Astrocyte of the spinal cord (primary cell): ENCODE measurements at regions not wholly inside any gene's neighbourhood (a gene's known extent, or its start where the extent isn't known, plus 50 kb on each side); places are given as distances from the start of the nearest gene placed in this dataset.

Source experiments
- DNase-seq: peaks from one replicate; pipeline ENCODE4 v3.0.0; 2011; ENCODE audit warnings: low read depth, low spot score
- H3K4me3 ChIP-seq: 2 replicates; pipeline ENCODE4 v1.5.1; 2011; ENCODE audit warnings: low read depth, mild to moderate bottlenecking, low read length, moderate library complexity
- in situ Hi-C: cut with HindIII; loops from 2 replicates; pipeline ENCODE4 v1.10.0; 2017; ENCODE audit warnings: low sequenced_read_pairs
- TF ChIP-seq, protein P1 (sequence below): IDR thresholded peaks from 2 replicates; pipeline ENCODE4 v1.5.1; 2012; ENCODE audit warnings: low read depth, mild to moderate bottlenecking, low read length, inconsistent platforms

DNA sequence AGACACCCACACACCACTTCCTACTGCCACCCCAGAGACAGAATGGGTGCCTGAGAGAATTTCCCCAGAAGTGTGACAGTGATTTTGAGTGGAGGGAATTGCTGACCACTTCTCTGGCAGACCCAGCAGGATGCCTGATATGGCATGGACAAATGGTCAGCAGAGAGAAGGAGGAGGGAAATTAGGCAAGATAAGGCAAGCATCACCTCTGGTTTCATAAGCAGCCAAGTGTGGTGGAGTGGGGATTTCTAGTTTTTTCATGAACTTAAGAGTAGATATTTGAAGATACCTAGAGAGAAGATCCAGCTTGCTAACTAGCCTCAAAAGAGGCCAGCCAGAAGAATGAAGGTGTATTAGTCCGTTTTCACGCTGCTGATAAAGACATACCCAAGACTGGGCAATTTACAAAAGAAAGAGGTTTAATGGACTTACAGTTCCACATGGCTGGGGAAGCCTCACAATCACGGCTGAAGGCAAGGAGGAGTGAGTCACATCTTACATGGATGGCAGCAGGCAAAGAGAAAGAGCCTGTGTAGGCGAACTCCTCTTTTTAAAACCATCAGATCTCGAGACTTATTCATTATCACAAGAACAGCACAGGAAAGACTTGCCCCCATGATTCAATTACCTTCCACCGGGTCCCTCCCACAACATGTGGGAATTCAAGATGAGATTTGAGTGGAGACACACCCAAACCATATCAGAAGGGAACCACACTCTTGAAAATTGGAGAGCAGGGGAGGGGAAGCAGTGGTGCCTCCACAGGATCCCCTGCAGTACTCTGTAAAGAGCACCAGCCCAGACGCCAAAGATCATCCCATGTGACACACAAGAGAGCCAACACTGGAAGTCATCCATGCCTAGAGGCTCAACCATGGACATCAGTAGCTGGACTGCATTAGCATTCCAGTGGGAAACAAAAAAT lies 64.2 kb downstream of the RBM43 start:
- TF ChIP-seq, protein P1, sequence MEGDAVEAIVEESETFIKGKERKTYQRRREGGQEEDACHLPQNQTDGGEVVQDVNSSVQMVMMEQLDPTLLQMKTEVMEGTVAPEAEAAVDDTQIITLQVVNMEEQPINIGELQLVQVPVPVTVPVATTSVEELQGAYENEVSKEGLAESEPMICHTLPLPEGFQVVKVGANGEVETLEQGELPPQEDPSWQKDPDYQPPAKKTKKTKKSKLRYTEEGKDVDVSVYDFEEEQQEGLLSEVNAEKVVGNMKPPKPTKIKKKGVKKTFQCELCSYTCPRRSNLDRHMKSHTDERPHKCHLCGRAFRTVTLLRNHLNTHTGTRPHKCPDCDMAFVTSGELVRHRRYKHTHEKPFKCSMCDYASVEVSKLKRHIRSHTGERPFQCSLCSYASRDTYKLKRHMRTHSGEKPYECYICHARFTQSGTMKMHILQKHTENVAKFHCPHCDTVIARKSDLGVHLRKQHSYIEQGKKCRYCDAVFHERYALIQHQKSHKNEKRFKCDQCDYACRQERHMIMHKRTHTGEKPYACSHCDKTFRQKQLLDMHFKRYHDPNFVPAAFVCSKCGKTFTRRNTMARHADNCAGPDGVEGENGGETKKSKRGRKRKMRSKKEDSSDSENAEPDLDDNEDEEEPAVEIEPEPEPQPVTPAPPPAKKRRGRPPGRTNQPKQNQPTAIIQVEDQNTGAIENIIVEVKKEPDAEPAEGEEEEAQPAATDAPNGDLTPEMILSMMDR: no peak
- in situ Hi-C loops: no loop called here
- no peak overlapping the region for H3K4me3 ChIP-seq
- no peak for DNase-seq

DNA sequence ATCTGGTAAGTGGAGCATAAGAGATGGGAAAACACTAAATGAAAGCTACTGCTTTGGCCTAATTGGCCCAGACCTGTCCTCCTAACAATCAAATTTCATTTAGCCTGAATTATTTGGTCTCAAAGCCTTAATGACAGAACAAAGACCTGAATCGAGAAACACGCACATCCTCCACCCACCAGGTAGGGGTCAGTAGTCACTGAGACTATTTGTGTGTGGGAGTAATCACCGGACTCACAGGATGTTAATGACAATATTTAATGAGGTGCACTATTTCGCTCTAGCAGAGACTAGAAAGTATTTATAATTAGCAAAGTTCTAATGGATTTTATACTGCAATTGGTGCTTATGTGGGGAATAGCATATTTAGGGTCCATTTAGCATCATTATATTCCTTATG lies 68.1 kb downstream of the RBM43 start:
- in situ Hi-C loops: no loop called here
- TF ChIP-seq, protein P1: no peak
- H3K4me3 ChIP-seq: no peak overlapping the region
- DNase-seq: no peak

DNA sequence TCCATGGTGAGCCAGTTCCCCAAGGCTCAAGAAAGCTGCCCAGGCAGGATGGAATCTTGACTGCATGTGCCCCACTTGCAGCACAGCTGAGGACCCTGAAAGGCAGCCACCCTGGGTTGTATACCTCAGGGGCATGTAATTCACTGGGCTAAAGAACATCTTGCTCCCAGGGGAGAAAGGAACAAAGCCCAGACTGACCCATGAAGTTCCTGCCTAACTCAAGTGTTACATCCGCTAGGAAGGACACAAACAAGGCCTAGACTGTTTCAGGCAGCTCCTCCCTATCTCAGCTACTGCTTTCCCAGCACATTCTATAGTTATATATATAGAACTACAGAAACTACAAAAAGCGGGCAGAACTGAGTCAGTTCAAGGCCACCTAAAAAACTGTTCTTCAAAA lies 69.0 kb downstream of the RBM43 start:
- H3K4me3 ChIP-seq: no peak overlapping the region
- TF ChIP-seq, protein P1: no peak
- in situ Hi-C loops: no loop called here
- DNase-seq: no peak

DNA sequence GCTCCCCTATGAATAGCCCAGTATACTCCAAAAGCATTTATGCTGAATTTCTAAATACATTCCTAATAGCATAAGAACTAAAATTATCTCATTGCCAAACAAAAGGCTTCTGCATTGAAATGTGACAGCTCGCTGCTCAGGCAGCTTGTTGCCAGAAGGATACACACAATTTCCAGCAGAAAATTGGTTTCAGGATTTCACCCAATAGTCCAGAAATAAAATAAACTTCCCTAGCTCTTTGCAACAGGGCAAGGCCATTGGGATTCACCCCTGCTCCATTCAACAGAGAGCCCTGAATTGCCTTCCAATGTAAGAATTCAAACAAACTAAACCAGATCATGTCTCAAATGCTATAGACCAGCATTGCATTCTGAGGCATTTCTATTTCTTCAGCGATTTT lies 70.7 kb downstream of the RBM43 start:
- in situ Hi-C loops: no loop called here
- no peak for DNase-seq
- TF ChIP-seq, protein P1: no peak
- no peak overlapping the region for H3K4me3 ChIP-seq

DNA sequence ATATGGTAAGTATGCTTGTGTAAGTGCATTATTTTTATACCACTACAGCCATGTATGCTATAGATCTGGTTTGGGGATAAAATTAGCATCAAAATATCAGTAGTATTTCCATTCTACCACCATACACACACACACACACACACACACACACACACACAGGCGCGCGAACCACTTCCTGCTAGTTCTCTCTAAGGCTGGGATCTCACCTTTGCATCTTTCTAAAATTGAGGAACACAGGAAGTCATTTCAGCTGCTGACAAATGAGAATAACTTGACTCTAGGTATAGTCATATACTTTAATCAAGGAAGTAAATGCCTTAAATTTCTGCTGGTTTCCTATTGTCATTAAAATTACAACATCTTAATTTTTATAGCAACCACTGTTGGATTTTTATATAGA lies 72.5 kb downstream of the RBM43 start:
- no peak for DNase-seq
- TF ChIP-seq, protein P1: no peak
- in situ Hi-C loops: no loop called here
- no peak overlapping the region for H3K4me3 ChIP-seq

DNA sequence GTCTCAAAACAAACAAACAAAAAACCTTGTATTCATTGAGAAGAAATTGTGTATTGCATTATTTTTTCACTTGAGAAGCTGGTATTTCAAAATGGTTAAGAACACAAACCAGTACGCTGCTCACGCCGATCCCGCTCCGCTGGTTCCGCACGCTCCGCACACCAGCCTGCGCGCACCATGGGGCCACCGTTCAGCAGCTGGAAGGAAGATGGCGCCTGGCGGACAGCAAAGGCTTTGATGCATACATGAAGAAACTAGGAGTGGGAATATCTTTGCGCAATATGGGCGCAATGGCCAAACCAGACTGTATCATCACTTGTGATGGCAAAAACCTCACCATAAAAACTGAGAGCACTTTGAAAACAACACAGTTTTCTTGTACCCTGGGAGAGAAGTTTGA lies 75.7 kb downstream of the RBM43 start:
- TF ChIP-seq, protein P1: no peak
- in situ Hi-C loops: no loop called here
- DNase-seq: no peak
- no peak overlapping the region for H3K4me3 ChIP-seq
